NCI-H2029 treated with DMSO at 0.1 percent for 48 hours (cell line): ENCODE measurements at regions not wholly inside any gene's neighbourhood (a gene's known extent, or its start where the extent isn't known, plus 50 kb on each side); places are given as distances from the start of the nearest gene placed in this dataset.

Experiments
- DNase-seq: peaks from one replicate; lab custom pipeline; 2025; lab: John Stamatoyannopoulos, UW

GRCh38 chr3:40995271-40995670 lies 204.0 kb upstream of the CTNNB1 start:
- no peak for DNase-seq

- no peak for DNase-seq
These were observed 202.9 kb upstream of the CTNNB1 start for GRCh38 chr3:40996382-40996781.

- DNase-seq, result no peak
These were observed 202.2 kb upstream of the CTNNB1 start for GRCh38 chr3:40996827-40997710.

GRCh38 chr3:40997711-40998519 lies 201.4 kb upstream of the CTNNB1 start:
- no peak for DNase-seq

- DNase-seq, result no peak
These were observed 199.6 kb upstream of the CTNNB1 start for GRCh38 chr3:40999682-41000081.

- DNase-seq, result no peak
These were observed 198.8 kb upstream of the CTNNB1 start for GRCh38 chr3:41000471-41000870.

GRCh38 chr3:41001556-41001955 lies 197.7 kb upstream of the CTNNB1 start:
- DNase-seq, result no peak

GRCh38 chr3:41002104-41002503 lies 197.2 kb upstream of the CTNNB1 start:
- DNase-seq, result peak; percentile 33

GRCh38 chr3:41007399-41007798 lies 191.9 kb upstream of the CTNNB1 start:
- no peak for DNase-seq

GRCh38 chr3:41011854-41012253 lies 187.5 kb upstream of the CTNNB1 start:
- no peak for DNase-seq

- no peak for DNase-seq
These were observed 180.4 kb upstream of the CTNNB1 start for GRCh38 chr3:41018855-41019254.

- DNase-seq, result no peak
These were observed 175.1 kb upstream of the CTNNB1 start for GRCh38 chr3:41024031-41024836.

- DNase-seq, result no peak
These were observed 172.7 kb upstream of the CTNNB1 start for GRCh38 chr3:41026394-41027177.

- no peak for DNase-seq
These were observed 169.9 kb upstream of the CTNNB1 start for GRCh38 chr3:41029356-41029755.

- DNase-seq, result no peak
These were observed 169.1 kb upstream of the CTNNB1 start for GRCh38 chr3:41030220-41030619.

- no peak for DNase-seq
These were observed 167.9 kb upstream of the CTNNB1 start for GRCh38 chr3:41031401-41031800.

GRCh38 chr3:41033956-41034519 lies 165.3 kb upstream of the CTNNB1 start:
- no peak for DNase-seq

- DNase-seq, result no peak
These were observed 163.8 kb upstream of the CTNNB1 start for GRCh38 chr3:41035456-41036022.

GRCh38 chr3:41037651-41038334 lies 161.5 kb upstream of the CTNNB1 start:
- DNase-seq, result no peak

GRCh38 chr3:41040256-41040655 lies 159.0 kb upstream of the CTNNB1 start:
- DNase-seq, result no peak
